HG03457 (cell line): ENCODE measurements at regions not wholly inside any gene's neighbourhood (a gene's known extent, or its start where the extent isn't known, plus 50 kb on each side); places are given as distances from the start of the nearest gene placed in this dataset.

Source experiments
- ATAC-seq: cut with Tn5 transposase; IDR thresholded peaks from one replicate; pipeline ENCODE4 v1.9.1; 2021; ENCODE audit warnings: moderate number of reproducible peaks; ENCODE audit not compliant: unreplicated experiment

- ATAC-seq: no peak
Measured at GRCh38 chr1:208413006-208413405, 168.8 kb upstream of the PLXNA2 start.

GRCh38 chr1:208418667-208419066 lies 174.5 kb upstream of the PLXNA2 start:
- no peak for ATAC-seq

GRCh38 chr1:208419746-208420420 lies 175.7 kb upstream of the PLXNA2 start:
- no peak for ATAC-seq

GRCh38 chr1:208420696-208421095 lies 176.5 kb upstream of the PLXNA2 start:
- ATAC-seq: no peak

- no peak for ATAC-seq
Measured at GRCh38 chr1:208421486-208421885, 177.3 kb upstream of the PLXNA2 start.

- no peak for ATAC-seq
Measured at GRCh38 chr1:208423526-208423925, 179.3 kb upstream of the PLXNA2 start.

- ATAC-seq: no peak
Measured at GRCh38 chr1:208425096-208425495, 180.9 kb upstream of the PLXNA2 start.

- no peak for ATAC-seq
Measured at GRCh38 chr1:208430220-208430619, 186.0 kb upstream of the PLXNA2 start.

- no peak for ATAC-seq
Measured at GRCh38 chr1:208431721-208432120, 187.5 kb upstream of the PLXNA2 start.

- no peak for ATAC-seq
Measured at GRCh38 chr1:208432346-208432745, 188.2 kb upstream of the PLXNA2 start.

GRCh38 chr1:208433086-208433485 lies 188.9 kb upstream of the PLXNA2 start:
- ATAC-seq: no peak

- no peak for ATAC-seq
Measured at GRCh38 chr1:208433971-208434370, 189.8 kb upstream of the PLXNA2 start.

- ATAC-seq: no peak
Measured at GRCh38 chr1:208437401-208437800, 193.2 kb upstream of the PLXNA2 start.

- no peak for ATAC-seq
Measured at GRCh38 chr1:208438112-208438699, 194.0 kb upstream of the PLXNA2 start.

GRCh38 chr1:208445758-208446203 lies 201.6 kb upstream of the PLXNA2 start:
- no peak for ATAC-seq

GRCh38 chr1:208446271-208446691 lies 202.1 kb upstream of the PLXNA2 start:
- ATAC-seq: no peak

GRCh38 chr1:208448425-208448824 lies 204.2 kb upstream of the PLXNA2 start:
- ATAC-seq: no peak

- no peak for ATAC-seq
Measured at GRCh38 chr1:208449951-208450350, 205.8 kb upstream of the PLXNA2 start.

- ATAC-seq: no peak
Measured at GRCh38 chr1:208450958-208451357, 206.8 kb upstream of the PLXNA2 start.

GRCh38 chr1:208455821-208456220 lies 211.6 kb upstream of the PLXNA2 start:
- ATAC-seq: no peak

- no peak for ATAC-seq
Measured at GRCh38 chr1:208456487-208456886, 212.3 kb upstream of the PLXNA2 start.

GRCh38 chr1:208460823-208461222 lies 216.6 kb upstream of the PLXNA2 start:
- ATAC-seq: no peak

GRCh38 chr1:208461680-208462079 lies 217.5 kb upstream of the PLXNA2 start:
- no peak for ATAC-seq
